ENCODE measurements at regions not wholly inside any gene's neighbourhood (a gene's known extent, or its start where the extent isn't known, plus 50 kb on each side); places are given as distances from the start of the nearest gene placed in this dataset.

- TF ChIP-seq TCF7L2 (IDR thresholded peaks at IDR 0.05; ENCODE audit: low read depth, low read length) (no peak), REST (IDR thresholded peaks at IDR 0.05; ENCODE audit: insufficient read depth in 1 of 2, low read depth in 2 of 2, low read length in 1 of 2) (no peak), POLR2AphosphoS5 (IDR thresholded peaks at IDR 0.05; ENCODE audit: low read depth, low read length) (no peak), SIN3A (IDR thresholded peaks at IDR 0.05; ENCODE audit: borderline replicate concordance, insufficient read depth, low read depth, low read length) (no peak), CTCF (IDR thresholded peaks at IDR 0.05) (no peak)
- DNase-seq (ENCODE audit: low read depth, low spot score), result no peak
- ChIA-PET POLR2A (no interaction called here), CTCF (no interaction called here)
- Histone ChIP-seq H3K27me3 (ENCODE audit: control insufficient read depth, insufficient read depth, low read length) (no peaks in the 10 kb centered on the region), H3K36me3 (ENCODE audit: control insufficient read depth, insufficient read depth, low read length) (no peaks in the 10 kb centered on the region; the same call in 1 of the 2 replicates), H3K4me3 (ENCODE audit: low read depth in 2 of 2, low read length in 2 of 2) (no peak overlapping the region), H3K27ac (ENCODE audit: low read length) (no peak overlapping the region), H3K4me1 (ENCODE audit: control insufficient read depth, insufficient read depth, low read length) (no peaks in the 10 kb centered on the region), H3K9me3 (ENCODE audit: control insufficient read depth, insufficient read depth, low read depth, low read length) (no peaks in the 10 kb centered on the region)
- intact Hi-C loops (cut with micrococcal nuclease; ENCODE audit: unreplicated experiment), result no loop called here
- BruUV-seq (replicated peaks), result no TSS peak
- ATAC-seq, result no peak
- in situ Hi-C loops (cut with HindIII; ENCODE audit: low pct_unique_long_range_greater_than_20kb, low sequenced_read_pairs), result no loop called here
These were observed 389.5 kb downstream of the MTX2 start for GRCh38 chr2:176658708-176659107.

GRCh38 chr2:176662753-176663152 is 393.5 kb downstream of the MTX2 start:
- H3K27me3 ChIP-seq (ENCODE audit: control insufficient read depth, insufficient read depth, low read length), result no peaks in the 10 kb centered on the region
- intact Hi-C loops (cut with micrococcal nuclease; ENCODE audit: unreplicated experiment) (no loop called here), in situ Hi-C loops (cut with HindIII; ENCODE audit: low pct_unique_long_range_greater_than_20kb, low sequenced_read_pairs) (no loop called here)
- no peaks in the 10 kb centered on the region for H3K36me3 ChIP-seq (ENCODE audit: control insufficient read depth, insufficient read depth, low read length)
- TF ChIP-seq REST (IDR thresholded peaks at IDR 0.05; ENCODE audit: insufficient read depth in 1 of 2, low read depth in 2 of 2, low read length in 1 of 2) (no peak), CTCF (IDR thresholded peaks at IDR 0.05) (no peak), SIN3A (IDR thresholded peaks at IDR 0.05; ENCODE audit: borderline replicate concordance, insufficient read depth, low read depth, low read length) (no peak), TCF7L2 (IDR thresholded peaks at IDR 0.05; ENCODE audit: low read depth, low read length) (no peak), POLR2AphosphoS5 (IDR thresholded peaks at IDR 0.05; ENCODE audit: low read depth, low read length) (no peak)
- BruUV-seq (replicated peaks), result no TSS peak
- no peaks in the 10 kb centered on the region for H3K9me3 ChIP-seq (ENCODE audit: control insufficient read depth, insufficient read depth, low read depth, low read length)
- no peaks in the 10 kb centered on the region for H3K4me1 ChIP-seq (ENCODE audit: control insufficient read depth, insufficient read depth, low read length)
- no peak overlapping the region for H3K27ac ChIP-seq (ENCODE audit: low read length)
- no peak for DNase-seq (ENCODE audit: low read depth, low spot score)
- ChIA-PET POLR2A (no interaction called here), CTCF (no interaction called here)
- no peak overlapping the region for H3K4me3 ChIP-seq (ENCODE audit: low read depth in 2 of 2, low read length in 2 of 2)
- ATAC-seq, result no peak
